GM12874 (cell line): ENCODE measurements at regions not wholly inside any gene's neighbourhood (a gene's known extent, or its start where the extent isn't known, plus 50 kb on each side); places are given as distances from the start of the nearest gene placed in this dataset.

Experiments
- CTCF ChIP-seq: IDR thresholded peaks from 2 replicates; pipeline ENCODE4 v1.5.1; 2011; ENCODE audit warnings: low read depth, mild to moderate bottlenecking, control low read depth, low read length, moderate library complexity; ENCODE audit not compliant: insufficient read depth

- no peak for TF ChIP-seq CTCF
Measured at GRCh38 chr19:27580906-27581305, 1632.0 kb downstream of the UQCRFS1 start.
